OCI-LY1 (cell line): ENCODE measurements at regions not wholly inside any gene's neighbourhood (a gene's known extent, or its start where the extent isn't known, plus 50 kb on each side); places are given as distances from the start of the nearest gene placed in this dataset.

Source experiments
- CTCF ChIP-seq: fragments of 200-600 bp; sonication (generic), shearing (Covaris generic); IDR thresholded peaks from 2 replicates; pipeline ENCODE4 v1.5.1; 2017; ENCODE audit warnings: mild to moderate bottlenecking, antibody characterized with exemption, low read length, moderate library complexity, mixed read lengths
- EZH2 ChIP-seq: fragments of 200-600 bp; sonication (generic), shearing (Covaris generic); IDR thresholded peaks from 2 replicates; pipeline ENCODE4 v1.8.0; 2017; ENCODE audit warnings: borderline replicate concordance, mixed run types, mild to moderate bottlenecking, antibody characterized with exemption, low read length, moderate library complexity, mixed read lengths

GRCh38 chr12:77325511-77326236 is 260.3 kb upstream of the E2F7 start:
- TF ChIP-seq CTCF = no peak
- no peak for TF ChIP-seq EZH2
